Sigmoid colon (tissue), 6 donors: ENCODE measurements at regions not wholly inside any gene's neighbourhood (a gene's known extent, or its start where the extent isn't known, plus 50 kb on each side); places are given as distances from the start of the nearest gene placed in this dataset.

Source experiments
- DNase-seq: peaks from one replicate; pipeline ENCODE4 v3.0.0-alpha.2; 2019
- H3K27ac ChIP-seq, 4 donors: fragments of 200-600 bp; sonication (generic); one replicate each; pipeline ENCODE4 v1.5.1; 2016 to 2019; ENCODE audit warnings: mild to moderate bottlenecking in 1 of 4
- H3K27me3 ChIP-seq, 3 donors: fragments of 200-600 bp; sonication (generic); one replicate each; pipeline ENCODE4 v1.5.1; 2019; ENCODE audit warnings: mild to moderate bottlenecking in 1 of 3
- H3K36me3 ChIP-seq, 4 donors: fragments of 200-600 bp; sonication (generic); one replicate each; pipeline ENCODE4 v1.5.1; 2016 to 2019
- H3K4me1 ChIP-seq, 4 donors: fragments of 200-600 bp; sonication (generic); one replicate each; pipeline ENCODE4 v1.5.1; 2017 to 2019
- H3K4me3 ChIP-seq, 4 donors: fragments of 200-600 bp; sonication (generic); one replicate each; pipeline ENCODE4 v1.5.1; 2017 to 2019; ENCODE audit warnings: mild to moderate bottlenecking in 2 of 4, moderate library complexity in 1 of 4
- H3K9me3 ChIP-seq, 4 donors: fragments of 200-600 bp in 3 of 4; sonication (generic) in 3 of 4; one replicate each; pipeline versions ENCODE4 v1.5.1 to v1.6.1; 2013 to 2019
- EP300 ChIP-seq, 4 donors: sonication (generic); formaldehyde crosslinking; IDR thresholded peaks; one replicate each; pipeline ENCODE4 v1.6.1; 2017; ENCODE audit warnings: antibody characterized with exemption in 4 of 4
- POLR2A ChIP-seq, 2 donors: fragments of 450-650 bp; IDR thresholded peaks; one replicate each; pipeline ENCODE4 v1.6.1; 2016; ENCODE audit warnings: antibody characterized with exemption in 2 of 2, mild to moderate bottlenecking in 2 of 2, moderate library complexity in 2 of 2
- POLR2AphosphoS5 ChIP-seq, 4 donors: sonication (generic); formaldehyde crosslinking; IDR thresholded peaks; one replicate each; pipeline ENCODE4 v1.6.1; 2017; ENCODE audit warnings: antibody characterized with exemption in 4 of 4
- WGBS, 2 donors: extraction: QIAGEN DNeasy Blood & Tissue Kit; methylation state at CpG; one replicate each; pipeline ENCODE4 v1.1.7; 2013; 5-methylcytosine and 5-hydroxymethylcytosine counted together
- intact Hi-C: fragments of 100-400 bp; cut with DNase I; formaldehyde crosslinking; loops from one replicate; pipeline ENCODE4 v1.15.1; 2023
- TF ChIP-seq, protein P1 (sequence below), 4 experiments: fragments of 450-650 bp in 3 of 4; fragments of 200-600 bp in 1 of 4; IDR thresholded peaks; one replicate each; pipeline ENCODE4 v1.5.1; 2016 to 2019; ENCODE audit warnings: antibody characterized with exemption in 4 of 4, mild to moderate bottlenecking in 3 of 4, moderate library complexity in 2 of 4
- donor health status: healthy with polysubstance abuse.
- donor health status: healthy.

GRCh38 chr22:22952531-22953280 lies 65.1 kb downstream of the IGLL5 start:
- no peak for DNase-seq
- WGBS, 2 donors = 75 to 86% methylated on average over 6 of the region's 6 CpGs
- intact Hi-C loops = loop anchor here (10.0 kb wide), 2 partner anchors 332 to 432 kb away; no protein-coding TSS in a partner anchor
- Histone ChIP-seq H3K9me3 (peaks cover 0 to 3% (median 0%) of the 10 kb centered on the region in 4 donors), H3K27me3 (peaks cover 0 to 43% (median 0%) of the 10 kb centered on the region in 3 donors), H3K27ac (no peak overlapping the region), H3K4me3 (no peak overlapping the region), H3K36me3 (no peaks in the 10 kb centered on the region), H3K4me1 (no peaks in the 10 kb centered on the region)
- no peak for TF ChIP-seq EP300 (IDR thresholded peaks at IDR 0.05)
- TF ChIP-seq, protein P1, sequence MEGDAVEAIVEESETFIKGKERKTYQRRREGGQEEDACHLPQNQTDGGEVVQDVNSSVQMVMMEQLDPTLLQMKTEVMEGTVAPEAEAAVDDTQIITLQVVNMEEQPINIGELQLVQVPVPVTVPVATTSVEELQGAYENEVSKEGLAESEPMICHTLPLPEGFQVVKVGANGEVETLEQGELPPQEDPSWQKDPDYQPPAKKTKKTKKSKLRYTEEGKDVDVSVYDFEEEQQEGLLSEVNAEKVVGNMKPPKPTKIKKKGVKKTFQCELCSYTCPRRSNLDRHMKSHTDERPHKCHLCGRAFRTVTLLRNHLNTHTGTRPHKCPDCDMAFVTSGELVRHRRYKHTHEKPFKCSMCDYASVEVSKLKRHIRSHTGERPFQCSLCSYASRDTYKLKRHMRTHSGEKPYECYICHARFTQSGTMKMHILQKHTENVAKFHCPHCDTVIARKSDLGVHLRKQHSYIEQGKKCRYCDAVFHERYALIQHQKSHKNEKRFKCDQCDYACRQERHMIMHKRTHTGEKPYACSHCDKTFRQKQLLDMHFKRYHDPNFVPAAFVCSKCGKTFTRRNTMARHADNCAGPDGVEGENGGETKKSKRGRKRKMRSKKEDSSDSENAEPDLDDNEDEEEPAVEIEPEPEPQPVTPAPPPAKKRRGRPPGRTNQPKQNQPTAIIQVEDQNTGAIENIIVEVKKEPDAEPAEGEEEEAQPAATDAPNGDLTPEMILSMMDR (IDR thresholded peaks at IDR 0.05) = no peak

GRCh38 chr22:22953791-22954190 lies 66.2 kb downstream of the IGLL5 start:
- peaks cover 0 to 43% (median 0%) of the 10 kb centered on the region in 3 donors for H3K27me3 ChIP-seq
- H3K4me1 ChIP-seq = no peaks in the 10 kb centered on the region
- TF ChIP-seq POLR2A (IDR thresholded peaks at IDR 0.05) (no peak), EP300 (IDR thresholded peaks at IDR 0.05) (no peak), POLR2AphosphoS5 (IDR thresholded peaks at IDR 0.05) (no peak)
- TF ChIP-seq, protein P1 (IDR thresholded peaks at IDR 0.05) = no peak
- no peaks in the 10 kb centered on the region for H3K36me3 ChIP-seq
- H3K9me3 ChIP-seq = peaks cover 0 to 3% (median 0%) of the 10 kb centered on the region in 4 donors
- H3K27ac ChIP-seq = no peak overlapping the region
- H3K4me3 ChIP-seq = no peak overlapping the region
- WGBS, 2 donors = 73 to 79% methylated on average over 5 of the region's 5 CpGs
- intact Hi-C loops = loop anchor here (10.0 kb wide), 2 partner anchors 331 to 431 kb away; no protein-coding TSS in a partner anchor
- DNase-seq = no peak

DNA sequence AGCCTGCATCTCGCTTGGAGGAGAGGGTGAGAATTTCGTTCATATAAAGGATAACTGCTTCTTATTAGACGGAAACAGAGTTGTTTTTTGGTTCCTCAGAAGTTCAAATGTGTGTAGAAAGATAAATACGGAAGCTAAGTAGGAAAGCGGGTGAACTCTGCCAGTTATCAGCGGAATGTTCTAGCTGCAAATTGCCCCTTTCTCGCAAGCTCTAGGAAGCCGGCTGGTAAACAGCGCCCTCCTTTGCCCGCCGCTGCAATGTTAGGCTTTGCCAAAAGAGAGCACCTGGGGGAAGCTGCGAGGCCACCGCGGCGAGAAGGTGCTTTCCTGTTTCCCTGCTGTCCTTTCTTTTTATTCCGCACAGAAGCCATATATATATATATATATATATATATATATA lies 67.0 kb downstream of the IGLL5 start:
- H3K27me3 ChIP-seq = peaks cover 0 to 43% (median 0%) of the 10 kb centered on the region in 3 donors
- TF ChIP-seq POLR2A (IDR thresholded peaks at IDR 0.05) = no peak
- TF ChIP-seq POLR2AphosphoS5 (IDR thresholded peaks at IDR 0.05) = no peak
- no peak for TF ChIP-seq EP300 (IDR thresholded peaks at IDR 0.05)
- TF ChIP-seq, protein P1 (IDR thresholded peaks at IDR 0.05) = no peak

DNA sequence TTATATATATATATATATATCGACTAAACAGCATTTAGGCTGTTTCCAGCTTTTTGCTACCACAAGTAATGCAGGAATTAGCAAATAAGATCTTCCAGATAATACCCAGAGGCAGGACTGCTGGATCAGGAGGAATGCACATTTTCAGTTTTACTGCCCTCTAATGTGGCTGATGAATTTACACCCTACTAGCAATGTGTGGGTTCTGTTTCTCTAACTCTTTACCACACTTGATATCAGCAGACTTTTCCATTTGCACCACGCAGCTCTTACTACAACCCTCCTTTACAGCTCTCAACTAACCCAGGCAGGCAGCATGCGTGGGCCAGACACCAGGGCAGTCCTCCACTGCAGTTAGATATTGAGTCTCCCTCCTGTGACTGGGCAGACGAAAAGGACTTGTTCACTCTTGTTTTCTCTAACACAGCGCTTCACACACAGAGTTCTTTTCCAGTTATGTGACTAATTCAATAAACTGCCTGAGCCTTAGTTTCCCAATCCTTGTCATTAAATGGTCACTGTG lies 67.7 kb downstream of the IGLL5 start:
- TF ChIP-seq, protein P1 (IDR thresholded peaks at IDR 0.05) = no peak
- no peak for TF ChIP-seq POLR2AphosphoS5 (IDR thresholded peaks at IDR 0.05)
- no peak for TF ChIP-seq EP300 (IDR thresholded peaks at IDR 0.05)
- no peak for TF ChIP-seq POLR2A (IDR thresholded peaks at IDR 0.05)
- no peak for DNase-seq
- H3K4me1 ChIP-seq = no peaks in the 10 kb centered on the region
- 53 to 61% methylated on average over 5 of the region's 5 CpGs for WGBS, 2 donors
- intact Hi-C loops = loop anchor here (5.0 to 10.0 kb wide), 4 partner anchors 108 to 493 kb away; no protein-coding TSS in a partner anchor
- no peak overlapping the region for H3K27ac ChIP-seq
- no peak overlapping the region for H3K4me3 ChIP-seq
- peaks cover 0 to 41% (median 0%) of the 10 kb centered on the region in 3 donors for H3K27me3 ChIP-seq
- H3K36me3 ChIP-seq = no peaks in the 10 kb centered on the region
- peaks cover 0 to 3% (median 0%) of the 10 kb centered on the region in 4 donors for H3K9me3 ChIP-seq

More for the DNA sequence above, 67.0 kb downstream of the IGLL5 start:
- no peaks in the 10 kb centered on the region for H3K36me3 ChIP-seq
- no peaks in the 10 kb centered on the region for H3K4me1 ChIP-seq
- no peak for DNase-seq
- no peak overlapping the region for H3K4me3 ChIP-seq
- 7 to 15% methylated on average over 16 of the region's 16 CpGs for WGBS, 2 donors
- H3K9me3 ChIP-seq = peaks cover 0 to 3% (median 0%) of the 10 kb centered on the region in 4 donors
- no peak overlapping the region for H3K27ac ChIP-seq
- intact Hi-C loops = loop anchor here (5.0 to 10.0 kb wide), 4 partner anchors 107 to 492 kb away; no protein-coding TSS in a partner anchor
